Body of pancreas (tissue), 4 donors: ENCODE measurements at regions not wholly inside any gene's neighbourhood (a gene's known extent, or its start where the extent isn't known, plus 50 kb on each side); places are given as distances from the start of the nearest gene placed in this dataset.
A peak's percentile ranks its signal among the peaks of the same experiment; 100 is the strongest.

Source experiments
- ATAC-seq: fragments of 150-250 bp; one replicate; pipeline ENCODE4 v1.9.1; 2016
- DNase-seq, 4 donors: peaks; one replicate each; pipeline ENCODE4 v3.0.0-alpha.2; 2019
- H3K27ac ChIP-seq, 4 donors: fragments of 200-600 bp; sonication (generic); 1 replicate in 3 of 4; 2 replicates in 1 of 4; pipeline versions ENCODE4 v1.5.1 to v1.6.1; 2016 to 2019; ENCODE audit warnings: mild to moderate bottlenecking in 1 of 4, mixed read lengths in 1 of 4, moderate library complexity in 1 of 4
- H3K27me3 ChIP-seq, 2 donors: fragments of 200-600 bp; sonication (generic); one replicate each; pipeline ENCODE4 v1.6.0; 2016; ENCODE audit warnings: mild to moderate bottlenecking in 1 of 2
- H3K36me3 ChIP-seq, 2 donors: fragments of 200-600 bp; sonication (generic); replicated peaks in 1 of 2; 2 replicates each; pipeline ENCODE4 v1.5.1; 2016; ENCODE audit warnings: low read depth in 2 of 2; ENCODE audit not compliant: insufficient read depth in 1 of 2
- H3K4me1 ChIP-seq: fragments of 200-600 bp; sonication (generic); one replicate; pipeline ENCODE4 v1.6.0; 2016
- H3K4me3 ChIP-seq, 2 donors: fragments of 200-600 bp; sonication (generic); 1 replicate in 1 of 2; 2 replicates in 1 of 2; pipeline ENCODE4 v1.5.1; 2016 to 2019
- H3K9me3 ChIP-seq, 3 donors: fragments of 200-600 bp; sonication (generic); 1 replicate in 2 of 3; 2 replicates in 1 of 3; pipeline ENCODE4 v1.5.1; 2016
- POLR2A ChIP-seq, 3 donors: fragments of 450-650 bp; IDR thresholded peaks; one replicate each; pipeline ENCODE4 v1.6.1; 2016; ENCODE audit warnings: antibody characterized with exemption in 3 of 3, mild to moderate bottlenecking in 2 of 3
- WGBS, 2 donors: methylation state at CpG; one replicate each; pipeline ENCODE4 v1.1.5; 2017; 5-methylcytosine and 5-hydroxymethylcytosine counted together
- intact Hi-C: fragments of 100-400 bp; cut with DNase I; formaldehyde crosslinking; loops from one replicate; pipeline ENCODE4 v1.15.1; 2023
- TF ChIP-seq, protein P1 (sequence below), 7 experiments: fragments of 450-650 bp in 4 of 7; fragments of 200-600 bp in 3 of 7; sonication (generic) in 3 of 7; IDR thresholded peaks; one replicate each; pipeline ENCODE4 v1.5.1; 2016 to 2019; ENCODE audit warnings: antibody characterized with exemption in 7 of 7

GRCh38 chr5:40025586-40025985, 600.8 kb upstream of the DAB2 start:
- DNase-seq (no peak), ATAC-seq (no peak)
- 58 to 75% methylated on average over 3 of the region's 3 CpGs for WGBS, 2 donors
- intact Hi-C loops = no loop called here
- no peaks in the 10 kb centered on the region for H3K27me3 ChIP-seq
- H3K36me3 ChIP-seq = no peaks in the 10 kb centered on the region
- no peaks in the 10 kb centered on the region for H3K9me3 ChIP-seq
- TF ChIP-seq, protein P1, sequence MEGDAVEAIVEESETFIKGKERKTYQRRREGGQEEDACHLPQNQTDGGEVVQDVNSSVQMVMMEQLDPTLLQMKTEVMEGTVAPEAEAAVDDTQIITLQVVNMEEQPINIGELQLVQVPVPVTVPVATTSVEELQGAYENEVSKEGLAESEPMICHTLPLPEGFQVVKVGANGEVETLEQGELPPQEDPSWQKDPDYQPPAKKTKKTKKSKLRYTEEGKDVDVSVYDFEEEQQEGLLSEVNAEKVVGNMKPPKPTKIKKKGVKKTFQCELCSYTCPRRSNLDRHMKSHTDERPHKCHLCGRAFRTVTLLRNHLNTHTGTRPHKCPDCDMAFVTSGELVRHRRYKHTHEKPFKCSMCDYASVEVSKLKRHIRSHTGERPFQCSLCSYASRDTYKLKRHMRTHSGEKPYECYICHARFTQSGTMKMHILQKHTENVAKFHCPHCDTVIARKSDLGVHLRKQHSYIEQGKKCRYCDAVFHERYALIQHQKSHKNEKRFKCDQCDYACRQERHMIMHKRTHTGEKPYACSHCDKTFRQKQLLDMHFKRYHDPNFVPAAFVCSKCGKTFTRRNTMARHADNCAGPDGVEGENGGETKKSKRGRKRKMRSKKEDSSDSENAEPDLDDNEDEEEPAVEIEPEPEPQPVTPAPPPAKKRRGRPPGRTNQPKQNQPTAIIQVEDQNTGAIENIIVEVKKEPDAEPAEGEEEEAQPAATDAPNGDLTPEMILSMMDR (IDR thresholded peaks at IDR 0.05) = no peak
- no peak for TF ChIP-seq POLR2A (IDR thresholded peaks at IDR 0.05)
- no peak overlapping the region for H3K27ac ChIP-seq
- H3K4me3 ChIP-seq = no peak overlapping the region
- H3K4me1 ChIP-seq = no peaks in the 10 kb centered on the region

DNA sequence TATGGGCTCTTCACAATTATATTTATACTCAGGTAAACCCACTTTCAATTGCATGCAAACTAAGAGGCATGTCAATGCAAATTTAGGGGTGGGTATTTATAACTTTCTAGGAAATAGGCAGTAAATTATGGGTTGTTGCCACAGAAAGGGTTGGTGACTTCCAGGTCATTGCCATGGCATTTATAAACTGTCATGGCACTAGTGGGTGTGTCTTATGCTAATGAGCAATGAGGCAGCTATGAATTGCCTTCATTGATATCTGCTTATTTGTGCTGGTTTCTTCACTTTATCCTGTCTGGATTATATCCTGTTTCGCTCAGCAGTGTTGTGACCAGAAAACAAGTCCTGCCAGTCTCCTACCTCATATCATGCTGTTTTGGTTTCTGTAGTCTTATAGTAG, 597.3 kb upstream of the DAB2 start:
- no peak for ATAC-seq
- no peak overlapping the region for H3K4me3 ChIP-seq
- no peaks in the 10 kb centered on the region for H3K36me3 ChIP-seq
- 97 to 100% methylated on average over 1 of the region's 1 CpG for WGBS, 2 donors
- no peak for DNase-seq
- no peak overlapping the region for H3K27ac ChIP-seq
- H3K27me3 ChIP-seq = no peaks in the 10 kb centered on the region
- H3K4me1 ChIP-seq = no peaks in the 10 kb centered on the region
- TF ChIP-seq, protein P1 (IDR thresholded peaks at IDR 0.05) = no peak
- TF ChIP-seq POLR2A (IDR thresholded peaks at IDR 0.05) = no peak
- H3K9me3 ChIP-seq = no peaks in the 10 kb centered on the region
- intact Hi-C loops = no loop called here

GRCh38 chr5:40021007-40021406, 596.2 kb upstream of the DAB2 start:
- H3K36me3 ChIP-seq = no peaks in the 10 kb centered on the region
- TF ChIP-seq POLR2A (IDR thresholded peaks at IDR 0.05) = no peak
- TF ChIP-seq, protein P1 (IDR thresholded peaks at IDR 0.05) = peak in 1 of 7 experiments; percentile 6
- H3K9me3 ChIP-seq = no peaks in the 10 kb centered on the region
- intact Hi-C loops = no loop called here
- DNase-seq (no peak), ATAC-seq (no peak)
- H3K27ac ChIP-seq = no peak overlapping the region
- H3K4me3 ChIP-seq = no peak overlapping the region
- WGBS, 2 donors = 64 to 75% methylated on average over 2 of the region's 2 CpGs
- H3K27me3 ChIP-seq = no peaks in the 10 kb centered on the region
- H3K4me1 ChIP-seq = no peaks in the 10 kb centered on the region

DNA sequence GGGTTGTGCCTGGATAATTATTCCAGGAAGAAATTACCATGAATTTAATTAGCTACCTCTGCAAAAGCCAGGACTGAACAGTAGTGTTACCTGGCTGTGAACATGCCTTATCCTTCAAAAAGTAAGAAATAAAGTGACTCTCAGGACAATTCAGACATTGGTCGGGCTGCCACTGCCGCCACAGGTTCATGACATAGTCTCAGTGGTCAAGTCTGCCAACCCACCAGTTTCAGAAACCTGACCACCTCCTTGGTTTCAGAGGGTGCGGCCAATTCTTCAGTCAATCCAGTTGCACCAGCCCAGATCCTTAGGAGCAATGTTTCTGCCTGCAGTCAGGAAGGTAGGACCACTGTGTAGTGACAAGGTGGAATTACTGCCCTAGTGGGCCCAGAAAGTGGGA, 593.1 kb upstream of the DAB2 start:
- WGBS, 2 donors = 68 to 98% methylated on average over 2 to 3 of the region's 3 CpGs
- DNase-seq (no peak), ATAC-seq (no peak)
- H3K4me1 ChIP-seq = no peaks in the 10 kb centered on the region
- TF ChIP-seq POLR2A (IDR thresholded peaks at IDR 0.05) = no peak
- TF ChIP-seq, protein P1 (IDR thresholded peaks at IDR 0.05) = no peak
- intact Hi-C loops = no loop called here
- no peaks in the 10 kb centered on the region for H3K27me3 ChIP-seq
- H3K36me3 ChIP-seq = no peaks in the 10 kb centered on the region
- H3K4me3 ChIP-seq = no peak overlapping the region
- no peak overlapping the region for H3K27ac ChIP-seq
- no peaks in the 10 kb centered on the region for H3K9me3 ChIP-seq

GRCh38 chr5:40017135-40017534, 592.4 kb upstream of the DAB2 start:
- intact Hi-C loops = no loop called here
- Histone ChIP-seq H3K4me3 (no peak overlapping the region), H3K4me1 (no peaks in the 10 kb centered on the region), H3K9me3 (no peaks in the 10 kb centered on the region), H3K36me3 (no peaks in the 10 kb centered on the region), H3K27ac (no peak overlapping the region), H3K27me3 (no peaks in the 10 kb centered on the region)
- DNase-seq (no peak), ATAC-seq (no peak)
- TF ChIP-seq POLR2A (IDR thresholded peaks at IDR 0.05) = no peak
- TF ChIP-seq, protein P1 (IDR thresholded peaks at IDR 0.05) = no peak
- 84 to 85% methylated on average over 1 of the region's 1 CpG for WGBS, 2 donors
